GM18873 (cell line): ENCODE measurements at regions not wholly inside any gene's neighbourhood (a gene's known extent, or its start where the extent isn't known, plus 50 kb on each side); places are given as distances from the start of the nearest gene placed in this dataset.

Experiments used
- ATAC-seq: cut with Tn5 transposase; IDR thresholded peaks from one replicate; pipeline ENCODE4 v1.9.1; 2021; ENCODE audit warnings: mild to moderate bottlenecking, moderate library complexity, moderate number of reproducible peaks; ENCODE audit not compliant: unreplicated experiment, low FRiP score

DNA sequence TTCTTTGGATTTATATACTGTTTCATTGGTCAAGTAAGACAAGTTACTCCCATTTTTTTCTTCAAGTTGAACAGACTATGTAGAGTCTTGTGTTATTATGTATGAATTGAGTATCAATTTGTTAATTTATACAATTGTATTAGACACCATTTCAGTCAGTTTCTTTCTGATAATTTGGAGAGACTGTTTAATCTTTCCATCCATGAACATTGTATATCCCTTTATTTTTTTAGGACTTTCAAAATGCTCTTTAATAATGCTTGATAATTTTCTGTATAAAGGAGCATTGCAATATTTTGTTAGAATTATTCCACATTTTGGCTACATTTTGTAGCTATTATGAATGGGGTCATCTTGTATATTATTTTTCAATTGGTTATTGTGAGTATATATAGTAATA, 69.1 kb upstream of the PJA2 start:
- ATAC-seq, result no peak

- ATAC-seq, result no peak
Observed at GRCh38 chr5:109476292-109476691, 66.5 kb upstream of the PJA2 start.

DNA sequence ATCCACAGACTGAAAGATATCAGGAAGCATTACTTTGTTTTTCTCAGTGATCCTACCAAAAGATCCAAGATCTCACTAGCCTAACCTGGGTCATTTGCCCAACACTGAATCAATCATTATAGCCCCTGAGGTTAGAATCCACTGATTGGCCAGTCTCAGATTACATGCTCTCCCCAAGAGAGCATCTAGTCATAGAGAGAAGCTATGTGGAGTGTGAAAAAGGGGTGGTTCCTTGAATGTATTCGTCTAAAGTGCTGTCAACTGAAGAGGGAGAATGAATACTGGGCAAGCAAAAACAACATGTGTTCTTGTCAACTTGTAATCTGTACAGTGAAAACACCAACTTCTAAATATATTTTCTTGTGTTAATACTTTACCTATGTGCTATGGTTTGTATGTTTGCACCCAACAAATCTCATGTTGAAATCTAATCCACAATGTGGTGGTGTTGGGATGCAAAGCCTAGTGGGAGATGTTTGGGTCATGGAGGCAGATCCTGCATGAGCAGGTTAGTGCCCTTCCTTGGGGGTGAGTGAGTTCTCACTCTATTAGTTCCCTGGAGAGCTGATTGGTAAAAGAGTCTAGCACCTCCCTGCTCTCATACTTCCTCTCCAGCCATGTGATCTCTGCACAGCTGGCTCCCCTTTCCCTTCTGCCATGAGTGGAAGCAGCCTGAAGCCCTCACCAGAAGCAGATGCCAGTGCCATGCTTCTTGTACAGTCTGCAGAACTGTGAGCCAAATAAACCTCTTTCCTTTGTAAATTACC, 60.3 kb upstream of the PJA2 start:
- ATAC-seq, result no peak

DNA sequence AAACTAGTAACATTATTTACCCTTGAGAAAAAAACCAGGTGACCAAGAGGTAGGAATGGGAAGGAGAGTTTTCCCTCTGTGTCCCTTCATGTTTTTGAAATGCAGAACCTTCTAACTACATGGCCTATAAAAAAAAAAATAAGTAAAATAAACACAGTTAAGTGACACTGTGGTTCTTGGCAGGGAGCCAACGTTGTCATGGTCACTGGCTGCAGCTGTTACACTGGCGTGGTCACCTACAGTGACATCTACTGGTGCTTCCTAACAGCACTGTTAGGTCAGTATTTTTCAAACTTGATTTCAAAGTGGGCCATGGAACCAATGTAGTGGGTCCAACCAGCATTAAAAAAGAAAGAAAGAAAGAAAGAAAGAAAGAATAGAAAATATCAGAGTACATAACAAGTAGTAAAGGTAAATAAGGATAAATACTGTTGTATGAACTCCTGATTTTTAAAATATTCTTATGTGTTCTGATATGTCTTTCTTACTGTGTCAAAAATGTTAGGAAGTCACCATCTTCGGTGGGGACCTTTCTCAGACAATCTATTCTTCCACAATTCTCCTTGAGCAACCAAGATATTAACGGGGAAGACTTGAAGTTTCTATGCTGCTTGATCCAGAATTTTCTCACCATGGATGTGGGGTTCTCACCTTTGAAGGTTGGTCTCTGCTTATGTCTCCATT, 59.1 kb upstream of the PJA2 start:
- peak; percentile 78 for ATAC-seq

- ATAC-seq, result no peak
Observed at GRCh38 chr5:109468288-109468676, 58.5 kb upstream of the PJA2 start.

GRCh38 chr5:109467058-109467457, 57.3 kb upstream of the PJA2 start:
- ATAC-seq, result no peak
